ENCODE measurements at regions not wholly inside any gene's neighbourhood (a gene's known extent, or its start where the extent isn't known, plus 50 kb on each side); places are given as distances from the start of the nearest gene placed in this dataset.

- Mint-ChIP-seq H3K9me3 (no peaks in the 10 kb centered on the region), H3K4me1 (ENCODE audit: low read depth) (no peaks in the 10 kb centered on the region), H3K27ac (no peak overlapping the region), H3K27me3 (ENCODE audit: low read depth) (no peaks in the 10 kb centered on the region), H3K36me3 (ENCODE audit: low read depth) (no peaks in the 10 kb centered on the region), H3K4me3 (no peak overlapping the region)
- CTCF ChIA-PET = no interaction called here
- intact Hi-C loops (cut with micrococcal nuclease) = no loop called here
- DNase-seq = no peak
These were observed 51.4 kb upstream of the NPVF start for GRCh38 chr7:25279705-25280104.

- no peaks in the 10 kb centered on the region for H3K9me3 Mint-ChIP-seq
- intact Hi-C loops (cut with micrococcal nuclease) = no loop called here
- H3K4me3 Mint-ChIP-seq = no peak overlapping the region
- no peak overlapping the region for H3K27ac Mint-ChIP-seq
- H3K36me3 Mint-ChIP-seq (ENCODE audit: low read depth) = no peaks in the 10 kb centered on the region
- no peak for DNase-seq
- no peaks in the 10 kb centered on the region for H3K27me3 Mint-ChIP-seq (ENCODE audit: low read depth)
- CTCF ChIA-PET = no interaction called here
- no peaks in the 10 kb centered on the region for H3K4me1 Mint-ChIP-seq (ENCODE audit: low read depth)
These were observed 51.9 kb upstream of the NPVF start for GRCh38 chr7:25280181-25280580.

GRCh38 chr7:25282194-25282593 is 53.9 kb upstream of the NPVF start:
- Mint-ChIP-seq H3K27me3 (ENCODE audit: low read depth) (no peaks in the 10 kb centered on the region), H3K27ac (no peak overlapping the region), H3K4me1 (ENCODE audit: low read depth) (no peaks in the 10 kb centered on the region), H3K36me3 (ENCODE audit: low read depth) (no peaks in the 10 kb centered on the region), H3K9me3 (no peaks in the 10 kb centered on the region), H3K4me3 (no peak overlapping the region)
- intact Hi-C loops (cut with micrococcal nuclease) = no loop called here
- CTCF ChIA-PET = no interaction called here
- DNase-seq = no peak

GRCh38 chr7:25286756-25287155 is 58.5 kb upstream of the NPVF start:
- H3K9me3 Mint-ChIP-seq = no peaks in the 10 kb centered on the region
- H3K4me1 Mint-ChIP-seq (ENCODE audit: low read depth) = no peaks in the 10 kb centered on the region
- H3K27me3 Mint-ChIP-seq (ENCODE audit: low read depth) = no peaks in the 10 kb centered on the region
- CTCF ChIA-PET = interaction anchor here (1.0 kb wide), 2 partner anchors 27 to 282 kb away, joined by 3 to 4 read pairs; no protein-coding TSS in a partner anchor
- no peak overlapping the region for H3K27ac Mint-ChIP-seq
- intact Hi-C loops (cut with micrococcal nuclease) = no loop called here
- DNase-seq = no peak
- no peaks in the 10 kb centered on the region for H3K36me3 Mint-ChIP-seq (ENCODE audit: low read depth)
- no peak overlapping the region for H3K4me3 Mint-ChIP-seq

DNA sequence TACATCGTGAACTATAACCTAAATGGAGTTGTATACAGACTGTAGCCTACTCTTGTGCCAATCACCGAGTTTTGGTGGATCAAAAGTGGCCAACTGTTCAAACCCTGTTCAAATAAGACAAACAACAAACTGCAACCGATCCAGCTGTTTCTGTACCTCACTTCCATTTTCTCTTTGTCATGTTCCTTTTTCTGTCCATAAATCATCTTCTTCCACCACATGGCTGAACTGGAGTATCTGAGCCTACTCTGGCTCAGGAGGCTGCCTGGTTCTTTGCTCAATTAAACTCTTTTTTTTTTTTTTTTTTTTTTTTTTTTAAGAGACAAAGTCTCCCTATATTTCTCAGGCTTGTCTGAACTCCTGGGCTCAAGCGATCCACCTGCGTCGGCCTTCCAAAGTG is 59.0 kb upstream of the NPVF start:
- intact Hi-C loops (cut with micrococcal nuclease) = no loop called here
- no peak for DNase-seq
- Mint-ChIP-seq H3K9me3 (no peaks in the 10 kb centered on the region), H3K27me3 (ENCODE audit: low read depth) (no peaks in the 10 kb centered on the region), H3K4me1 (ENCODE audit: low read depth) (no peaks in the 10 kb centered on the region), H3K27ac (no peak overlapping the region), H3K4me3 (no peak overlapping the region), H3K36me3 (ENCODE audit: low read depth) (no peaks in the 10 kb centered on the region)
- CTCF ChIA-PET = interaction anchor here (1.0 kb wide), 1 partner anchor 27 kb away, joined by 4 read pairs; no protein-coding TSS in a partner anchor

DNA sequence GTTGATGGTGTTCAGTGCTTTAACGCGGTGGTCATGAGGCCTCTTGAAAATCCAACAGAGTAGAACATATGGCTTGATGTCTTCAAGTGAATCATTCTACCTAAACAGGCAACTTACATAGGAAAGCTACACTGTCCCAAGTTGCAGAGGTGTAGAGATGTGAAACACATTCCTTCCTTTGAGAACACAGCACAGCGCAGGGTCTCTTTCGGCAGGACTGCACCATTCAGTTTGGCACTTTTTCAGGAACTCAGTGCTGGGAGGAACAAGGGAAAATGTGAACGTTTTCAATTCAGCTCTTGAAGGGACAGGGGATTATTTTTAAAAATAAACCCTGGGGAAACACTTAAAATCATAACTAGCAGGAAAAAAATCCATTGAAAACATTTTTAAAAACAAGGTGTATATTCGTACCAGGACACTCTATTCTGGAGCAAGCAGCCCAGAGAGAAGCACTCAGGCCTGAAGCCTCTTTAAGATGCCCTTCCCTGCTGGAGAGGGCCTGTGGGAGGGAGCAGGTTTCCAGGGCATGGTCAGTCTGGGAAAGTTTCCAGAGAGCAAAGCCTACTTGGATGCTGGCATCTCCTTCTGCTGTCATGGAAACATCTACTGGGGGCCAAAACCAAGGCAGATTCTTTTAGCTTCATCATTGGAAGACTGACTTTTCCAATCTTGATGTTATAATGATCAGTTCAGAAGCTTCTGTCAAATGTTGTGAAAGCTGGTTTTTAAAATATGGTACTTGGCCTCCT is 60.4 kb upstream of the NPVF start:
- H3K4me3 Mint-ChIP-seq = no peak overlapping the region
- H3K4me1 Mint-ChIP-seq (ENCODE audit: low read depth) = no peaks in the 10 kb centered on the region
- H3K36me3 Mint-ChIP-seq (ENCODE audit: low read depth) = no peaks in the 10 kb centered on the region
- intact Hi-C loops (cut with micrococcal nuclease) = no loop called here
- H3K27me3 Mint-ChIP-seq (ENCODE audit: low read depth) = no peaks in the 10 kb centered on the region
- no peaks in the 10 kb centered on the region for H3K9me3 Mint-ChIP-seq
- no peak for DNase-seq
- no peak overlapping the region for H3K27ac Mint-ChIP-seq
- CTCF ChIA-PET = no interaction called here

GRCh38 chr7:25289518-25289917 is 61.2 kb upstream of the NPVF start:
- H3K27ac Mint-ChIP-seq = no peak overlapping the region
- intact Hi-C loops (cut with micrococcal nuclease) = no loop called here
- H3K4me1 Mint-ChIP-seq (ENCODE audit: low read depth) = no peaks in the 10 kb centered on the region
- no peaks in the 10 kb centered on the region for H3K27me3 Mint-ChIP-seq (ENCODE audit: low read depth)
- DNase-seq = no peak
- CTCF ChIA-PET = no interaction called here
- no peak overlapping the region for H3K4me3 Mint-ChIP-seq
- H3K9me3 Mint-ChIP-seq = no peaks in the 10 kb centered on the region
- no peaks in the 10 kb centered on the region for H3K36me3 Mint-ChIP-seq (ENCODE audit: low read depth)

GRCh38 chr7:25294624-25295023 is 66.3 kb upstream of the NPVF start:
- no peak for DNase-seq
- no peaks in the 10 kb centered on the region for H3K36me3 Mint-ChIP-seq (ENCODE audit: low read depth)
- H3K27ac Mint-ChIP-seq = no peak overlapping the region
- no peaks in the 10 kb centered on the region for H3K4me1 Mint-ChIP-seq (ENCODE audit: low read depth)
- H3K4me3 Mint-ChIP-seq = no peak overlapping the region
- no peaks in the 10 kb centered on the region for H3K27me3 Mint-ChIP-seq (ENCODE audit: low read depth)
- CTCF ChIA-PET = no interaction called here
- H3K9me3 Mint-ChIP-seq = no peaks in the 10 kb centered on the region
- intact Hi-C loops (cut with micrococcal nuclease) = no loop called here

- H3K9me3 Mint-ChIP-seq = no peaks in the 10 kb centered on the region
- H3K27me3 Mint-ChIP-seq (ENCODE audit: low read depth) = no peaks in the 10 kb centered on the region
- H3K4me3 Mint-ChIP-seq = no peak overlapping the region
- no peaks in the 10 kb centered on the region for H3K4me1 Mint-ChIP-seq (ENCODE audit: low read depth)
- intact Hi-C loops (cut with micrococcal nuclease) = no loop called here
- no peaks in the 10 kb centered on the region for H3K36me3 Mint-ChIP-seq (ENCODE audit: low read depth)
- no peak for DNase-seq
- CTCF ChIA-PET = no interaction called here
- H3K27ac Mint-ChIP-seq = no peak overlapping the region
These were observed 67.1 kb upstream of the NPVF start for GRCh38 chr7:25295387-25295786.

DNA sequence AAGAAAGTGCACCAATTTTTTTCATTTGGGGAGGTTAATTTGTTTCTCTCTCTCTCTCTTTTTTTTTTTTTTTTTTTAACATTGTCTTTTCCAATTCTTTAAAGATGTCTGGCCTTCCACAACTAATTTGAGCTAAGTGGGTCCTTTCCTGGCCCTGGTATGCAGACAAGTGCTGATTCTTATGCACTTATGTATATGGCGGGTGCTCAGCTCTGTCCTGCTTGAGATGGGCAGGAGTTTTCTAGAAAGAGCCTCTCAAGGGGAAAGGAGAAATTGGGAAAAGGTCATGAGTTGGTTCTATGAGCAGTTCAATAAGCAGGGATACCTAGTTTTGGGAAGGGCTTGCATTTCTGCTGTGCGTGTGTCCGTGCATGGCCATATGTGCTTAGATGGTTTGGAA is 67.8 kb upstream of the NPVF start:
- Mint-ChIP-seq H3K27me3 (ENCODE audit: low read depth) (no peaks in the 10 kb centered on the region), H3K4me1 (ENCODE audit: low read depth) (no peaks in the 10 kb centered on the region), H3K9me3 (no peaks in the 10 kb centered on the region), H3K4me3 (no peak overlapping the region), H3K36me3 (ENCODE audit: low read depth) (no peaks in the 10 kb centered on the region), H3K27ac (no peak overlapping the region)
- intact Hi-C loops (cut with micrococcal nuclease) = no loop called here
- DNase-seq = no peak
- CTCF ChIA-PET = no interaction called here

- CTCF ChIA-PET = no interaction called here
- no peak overlapping the region for H3K27ac Mint-ChIP-seq
- intact Hi-C loops (cut with micrococcal nuclease) = no loop called here
- no peaks in the 10 kb centered on the region for H3K9me3 Mint-ChIP-seq
- DNase-seq = no peak
- no peaks in the 10 kb centered on the region for H3K27me3 Mint-ChIP-seq (ENCODE audit: low read depth)
- H3K4me1 Mint-ChIP-seq (ENCODE audit: low read depth) = no peaks in the 10 kb centered on the region
- no peaks in the 10 kb centered on the region for H3K36me3 Mint-ChIP-seq (ENCODE audit: low read depth)
- no peak overlapping the region for H3K4me3 Mint-ChIP-seq
These were observed 69.0 kb upstream of the NPVF start for GRCh38 chr7:25297278-25297677.

- H3K4me3 Mint-ChIP-seq = no peak overlapping the region
- DNase-seq = no peak
- H3K4me1 Mint-ChIP-seq (ENCODE audit: low read depth) = no peaks in the 10 kb centered on the region
- intact Hi-C loops (cut with micrococcal nuclease) = no loop called here
- no peak overlapping the region for H3K27ac Mint-ChIP-seq
- H3K27me3 Mint-ChIP-seq (ENCODE audit: low read depth) = peaks cover 7% of the 10 kb centered on the region
- H3K36me3 Mint-ChIP-seq (ENCODE audit: low read depth) = no peaks in the 10 kb centered on the region
- H3K9me3 Mint-ChIP-seq = no peaks in the 10 kb centered on the region
- CTCF ChIA-PET = interaction anchor here (0.6 kb wide), 2 partner anchors 86 to 987 kb away, joined by 3 read pairs; no protein-coding TSS in a partner anchor
These were observed 75.2 kb upstream of the NPVF start for GRCh38 chr7:25303281-25304181.

- no peaks in the 10 kb centered on the region for H3K9me3 Mint-ChIP-seq
- H3K27ac Mint-ChIP-seq = no peak overlapping the region
- no peak for DNase-seq
- no peak overlapping the region for H3K4me3 Mint-ChIP-seq
- no peaks in the 10 kb centered on the region for H3K36me3 Mint-ChIP-seq (ENCODE audit: low read depth)
- intact Hi-C loops (cut with micrococcal nuclease) = no loop called here
- no peaks in the 10 kb centered on the region for H3K4me1 Mint-ChIP-seq (ENCODE audit: low read depth)
- H3K27me3 Mint-ChIP-seq (ENCODE audit: low read depth) = peaks cover 7% of the 10 kb centered on the region
- CTCF ChIA-PET = no interaction called here
These were observed 76.4 kb upstream of the NPVF start for GRCh38 chr7:25304691-25305090.

Measured in activated naive CD4-positive, alpha-beta T cell treated with anti-CD3 and anti-CD28 coated beads for 36 hours (primary cell).